Suprapubic skin (tissue), 4 donors: ENCODE measurements at regions not wholly inside any gene's neighbourhood (a gene's known extent, or its start where the extent isn't known, plus 50 kb on each side); places are given as distances from the start of the nearest gene placed in this dataset.

ENCODE experiments used
- DNase-seq, 2 donors: peaks; one replicate each; pipeline ENCODE4 v3.0.0-alpha.2; 2019; ENCODE audit warnings: low spot score in 2 of 2
- H3K27ac ChIP-seq: fragments of 200-600 bp; sonication (generic); one replicate; pipeline ENCODE4 v1.5.1; 2019
- H3K27me3 ChIP-seq: fragments of 200-600 bp; sonication (generic); one replicate; pipeline ENCODE4 v1.5.1; 2019
- H3K36me3 ChIP-seq: fragments of 200-600 bp; sonication (generic); one replicate; pipeline ENCODE4 v1.5.1; 2019
- H3K4me1 ChIP-seq: fragments of 200-600 bp; sonication (generic); one replicate; pipeline ENCODE4 v1.5.1; 2019
- H3K4me3 ChIP-seq: fragments of 200-600 bp; sonication (generic); one replicate; pipeline ENCODE4 v1.5.1; 2019; ENCODE audit warnings: mild to moderate bottlenecking
- H3K9me3 ChIP-seq: fragments of 200-600 bp; sonication (generic); one replicate; pipeline ENCODE4 v1.5.1; 2019
- EP300 ChIP-seq: sonication (generic); formaldehyde crosslinking; IDR thresholded peaks from one replicate; pipeline ENCODE4 v1.6.1; 2017; ENCODE audit warnings: antibody characterized with exemption
- POLR2A ChIP-seq, 2 donors: fragments of 450-650 bp; IDR thresholded peaks; one replicate each; pipeline ENCODE4 v1.6.1; 2017; ENCODE audit warnings: antibody characterized with exemption in 2 of 2, mild to moderate bottlenecking in 2 of 2, moderate library complexity in 2 of 2
- POLR2AphosphoS5 ChIP-seq, 3 donors: sonication (generic); formaldehyde crosslinking; IDR thresholded peaks; one replicate each; pipeline ENCODE4 v1.6.1; 2017; ENCODE audit warnings: antibody characterized with exemption in 3 of 3
- whole genome bisulfite sequencing: methylation state at CpG from one replicate; pipeline ENCODE4 v1.1.5; 2018; 5-methylcytosine and 5-hydroxymethylcytosine counted together
- TF ChIP-seq, protein P1 (sequence below), 2 donors: fragments of 200-600 bp in 1 of 2; fragments of 450-650 bp in 1 of 2; sonication (generic) in 1 of 2; IDR thresholded peaks; one replicate each; pipeline ENCODE4 v1.5.1; 2016 to 2019; ENCODE audit warnings: antibody characterized with exemption in 2 of 2, mild to moderate bottlenecking in 1 of 2, moderate library complexity in 1 of 2

DNA sequence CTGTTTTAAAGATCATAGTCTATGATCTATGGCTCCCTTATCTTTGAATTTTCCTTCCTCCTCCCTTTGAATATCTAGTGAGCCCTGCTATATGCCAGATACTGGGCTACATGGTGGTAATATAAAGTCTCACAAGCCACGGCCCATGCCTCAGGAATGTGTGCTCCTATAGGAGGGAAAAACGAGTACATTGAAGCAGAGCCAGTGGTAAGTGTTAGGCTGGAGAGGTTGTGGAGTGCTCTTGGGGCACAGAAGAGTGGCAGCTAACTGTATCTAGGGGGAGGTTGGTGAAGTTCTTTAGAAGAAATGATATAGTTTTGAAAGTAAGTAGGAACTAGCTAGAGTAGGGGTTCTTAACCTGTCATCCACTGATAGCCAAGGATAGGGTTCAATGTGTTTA, 105.8 kb upstream of the PMFBP1 start:
- H3K4me1 ChIP-seq: no peaks in the 10 kb centered on the region
- H3K9me3 ChIP-seq: no peaks in the 10 kb centered on the region
- no peaks in the 10 kb centered on the region for H3K36me3 ChIP-seq
- no peak for DNase-seq
- 68% methylated on average over 2 of the region's 2 CpGs for WGBS
- H3K27me3 ChIP-seq: no peaks in the 10 kb centered on the region
- no peak overlapping the region for H3K27ac ChIP-seq
- H3K4me3 ChIP-seq: no peak overlapping the region
- TF ChIP-seq POLR2A (IDR thresholded peaks at IDR 0.05): no peak
- no peak for TF ChIP-seq EP300
- no peak for TF ChIP-seq POLR2AphosphoS5 (IDR thresholded peaks at IDR 0.05)
- TF ChIP-seq, protein P1, sequence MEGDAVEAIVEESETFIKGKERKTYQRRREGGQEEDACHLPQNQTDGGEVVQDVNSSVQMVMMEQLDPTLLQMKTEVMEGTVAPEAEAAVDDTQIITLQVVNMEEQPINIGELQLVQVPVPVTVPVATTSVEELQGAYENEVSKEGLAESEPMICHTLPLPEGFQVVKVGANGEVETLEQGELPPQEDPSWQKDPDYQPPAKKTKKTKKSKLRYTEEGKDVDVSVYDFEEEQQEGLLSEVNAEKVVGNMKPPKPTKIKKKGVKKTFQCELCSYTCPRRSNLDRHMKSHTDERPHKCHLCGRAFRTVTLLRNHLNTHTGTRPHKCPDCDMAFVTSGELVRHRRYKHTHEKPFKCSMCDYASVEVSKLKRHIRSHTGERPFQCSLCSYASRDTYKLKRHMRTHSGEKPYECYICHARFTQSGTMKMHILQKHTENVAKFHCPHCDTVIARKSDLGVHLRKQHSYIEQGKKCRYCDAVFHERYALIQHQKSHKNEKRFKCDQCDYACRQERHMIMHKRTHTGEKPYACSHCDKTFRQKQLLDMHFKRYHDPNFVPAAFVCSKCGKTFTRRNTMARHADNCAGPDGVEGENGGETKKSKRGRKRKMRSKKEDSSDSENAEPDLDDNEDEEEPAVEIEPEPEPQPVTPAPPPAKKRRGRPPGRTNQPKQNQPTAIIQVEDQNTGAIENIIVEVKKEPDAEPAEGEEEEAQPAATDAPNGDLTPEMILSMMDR (IDR thresholded peaks at IDR 0.05): no peak

DNA sequence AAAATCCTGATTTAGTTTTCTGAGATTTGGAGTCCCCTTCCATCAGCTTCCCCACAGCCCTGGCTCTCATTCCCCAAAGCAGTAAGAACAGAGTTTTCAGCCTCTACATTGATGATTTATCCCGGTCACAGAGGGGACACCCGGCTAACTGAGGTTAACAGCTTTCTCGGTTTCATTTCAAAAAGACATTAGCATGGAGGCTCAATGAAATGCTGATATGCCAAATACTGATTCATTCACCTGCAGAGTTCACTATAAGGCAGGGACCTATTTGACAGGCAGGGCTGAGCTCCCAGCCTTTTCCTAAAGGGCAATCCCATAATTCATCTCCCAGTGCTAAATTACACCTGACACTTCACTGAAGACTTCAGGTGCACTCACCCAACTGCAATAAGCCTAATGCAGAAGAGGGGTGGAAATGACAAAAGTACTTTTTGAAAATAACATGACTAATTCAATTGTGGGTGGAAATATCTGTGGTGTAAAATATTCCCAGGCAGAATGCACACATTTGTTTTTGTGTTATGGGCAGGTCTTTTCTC, 99.8 kb upstream of the PMFBP1 start:
- Histone ChIP-seq H3K4me1 (no peaks in the 10 kb centered on the region), H3K36me3 (no peaks in the 10 kb centered on the region), H3K27ac (no peak overlapping the region), H3K27me3 (no peaks in the 10 kb centered on the region), H3K9me3 (no peaks in the 10 kb centered on the region), H3K4me3 (no peak overlapping the region)
- TF ChIP-seq EP300: no peak
- no peak for TF ChIP-seq POLR2A (IDR thresholded peaks at IDR 0.05)
- TF ChIP-seq POLR2AphosphoS5 (IDR thresholded peaks at IDR 0.05): no peak
- no peak for DNase-seq
- 76% methylated on average over 3 of the region's 3 CpGs for WGBS

DNA sequence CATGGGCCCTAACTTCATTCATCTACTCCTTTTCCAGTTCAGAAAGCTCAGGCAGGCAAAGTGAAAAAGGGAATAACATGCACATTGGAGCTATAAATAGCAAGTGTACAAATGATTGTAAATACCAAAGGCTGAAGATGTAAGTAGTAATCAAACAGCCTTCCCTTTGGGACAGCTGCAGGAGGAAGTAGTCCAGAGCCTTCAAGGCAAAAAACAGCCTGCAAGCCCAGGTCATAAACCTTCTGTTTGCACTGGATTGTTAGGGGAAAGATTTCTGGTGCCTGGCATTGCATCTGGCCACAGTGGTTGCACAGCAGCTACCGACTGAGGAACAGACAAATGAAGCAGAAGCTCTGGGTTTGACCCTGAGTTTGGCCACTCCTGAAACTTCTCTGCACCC, 98.6 kb upstream of the PMFBP1 start:
- 58% methylated on average over 1 of the region's 1 CpG for WGBS
- no peak overlapping the region for H3K27ac ChIP-seq
- no peaks in the 10 kb centered on the region for H3K27me3 ChIP-seq
- no peak for TF ChIP-seq POLR2A (IDR thresholded peaks at IDR 0.05)
- TF ChIP-seq, protein P1 (IDR thresholded peaks at IDR 0.05): no peak
- no peak for TF ChIP-seq EP300
- TF ChIP-seq POLR2AphosphoS5 (IDR thresholded peaks at IDR 0.05): no peak
- H3K36me3 ChIP-seq: no peaks in the 10 kb centered on the region
- H3K4me1 ChIP-seq: no peaks in the 10 kb centered on the region
- H3K4me3 ChIP-seq: no peak overlapping the region
- no peaks in the 10 kb centered on the region for H3K9me3 ChIP-seq
- no peak for DNase-seq

DNA sequence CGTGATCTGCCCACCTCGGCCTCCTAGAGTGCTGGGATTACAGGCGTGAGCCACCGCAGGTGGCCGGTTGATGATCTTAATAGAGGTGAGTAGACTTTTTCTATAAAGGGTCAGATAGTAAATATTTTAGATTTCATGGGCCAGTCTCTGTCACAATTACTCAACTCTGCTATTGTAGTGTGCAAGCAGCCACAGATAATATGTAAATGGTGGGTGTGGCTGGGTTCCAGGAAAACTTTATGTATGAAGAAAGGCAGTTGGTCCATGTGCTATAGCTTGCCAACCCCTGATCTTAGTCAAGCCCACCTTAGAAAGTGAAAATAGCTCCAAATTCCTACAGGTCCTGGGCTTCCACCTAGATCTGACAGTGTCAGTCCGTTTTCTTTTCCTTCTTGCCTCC, 94.9 kb upstream of the PMFBP1 start:
- Histone ChIP-seq H3K4me3 (no peak overlapping the region), H3K27me3 (no peaks in the 10 kb centered on the region), H3K4me1 (no peaks in the 10 kb centered on the region), H3K36me3 (no peaks in the 10 kb centered on the region), H3K27ac (no peak overlapping the region), H3K9me3 (no peaks in the 10 kb centered on the region)
- WGBS: 81% methylated on average over 6 of the region's 6 CpGs
- no peak for DNase-seq
- TF ChIP-seq, protein P1 (IDR thresholded peaks at IDR 0.05): no peak
- TF ChIP-seq EP300: no peak
- no peak for TF ChIP-seq POLR2AphosphoS5 (IDR thresholded peaks at IDR 0.05)
- TF ChIP-seq POLR2A (IDR thresholded peaks at IDR 0.05): no peak

DNA sequence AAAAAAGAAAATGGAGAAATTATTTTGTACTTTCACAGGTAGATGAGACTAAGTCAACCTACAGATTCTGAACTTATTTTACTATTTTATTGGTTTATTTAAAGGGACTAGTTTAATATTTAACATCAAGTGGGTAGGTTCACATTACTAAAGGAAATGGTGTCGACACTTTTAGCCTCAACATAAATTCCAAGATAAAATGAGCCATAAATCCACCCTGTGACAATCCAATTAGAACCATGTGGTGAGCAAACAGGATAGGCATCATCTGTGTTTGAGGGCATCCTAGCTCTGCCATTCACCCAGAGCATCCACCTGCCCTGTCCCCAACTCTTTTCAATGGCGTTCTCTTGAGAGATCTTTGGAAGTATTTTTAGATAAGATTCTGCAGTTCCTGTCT, 92.8 kb upstream of the PMFBP1 start:
- Histone ChIP-seq H3K9me3 (no peaks in the 10 kb centered on the region), H3K4me1 (no peaks in the 10 kb centered on the region), H3K27me3 (no peaks in the 10 kb centered on the region), H3K36me3 (no peaks in the 10 kb centered on the region), H3K4me3 (no peak overlapping the region), H3K27ac (no peak overlapping the region)
- 75% methylated on average over 2 of the region's 2 CpGs for WGBS
- TF ChIP-seq POLR2AphosphoS5 (IDR thresholded peaks at IDR 0.05) (no peak), POLR2A (IDR thresholded peaks at IDR 0.05) (no peak), EP300 (no peak)
- TF ChIP-seq, protein P1 (IDR thresholded peaks at IDR 0.05): no peak
- no peak for DNase-seq

DNA sequence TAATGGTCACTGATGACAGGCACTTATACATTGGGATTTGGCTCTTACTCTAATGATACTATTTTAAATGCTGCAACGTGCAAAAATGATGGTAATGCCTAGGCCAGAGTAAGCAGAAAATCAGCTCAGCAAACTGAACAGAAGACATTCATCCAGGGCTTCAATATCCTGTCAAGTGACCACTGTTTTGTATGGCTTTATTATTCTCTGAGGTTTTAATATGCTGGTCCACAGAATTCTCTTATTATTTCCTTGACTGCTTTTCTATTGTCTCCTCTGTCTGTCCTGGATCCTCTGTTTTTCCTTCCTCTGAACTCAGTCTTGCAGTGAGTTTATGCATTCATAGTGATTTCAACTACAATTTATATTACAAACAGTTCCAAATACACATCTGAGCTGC, 90.8 kb upstream of the PMFBP1 start:
- 61% methylated on average over 1 of the region's 1 CpG for WGBS
- Histone ChIP-seq H3K27me3 (no peaks in the 10 kb centered on the region), H3K4me1 (no peaks in the 10 kb centered on the region), H3K9me3 (peaks cover 3% of the 10 kb centered on the region), H3K4me3 (no peak overlapping the region), H3K36me3 (no peaks in the 10 kb centered on the region), H3K27ac (no peak overlapping the region)
- TF ChIP-seq EP300: no peak
- no peak for TF ChIP-seq POLR2AphosphoS5 (IDR thresholded peaks at IDR 0.05)
- TF ChIP-seq POLR2A (IDR thresholded peaks at IDR 0.05): no peak
- no peak for DNase-seq
